ENCODE measurements at regions not wholly inside any gene's neighbourhood (a gene's known extent, or its start where the extent isn't known, plus 50 kb on each side); places are given as distances from the start of the nearest gene placed in this dataset.

GRCh38 chr5:141742144-141742543 lies 60.1 kb upstream of the ARAP3 start:
- no peak for DNase-seq (ENCODE audit: low read depth)
- TF ChIP-seq CTCF (IDR thresholded peaks at IDR 0.05; ENCODE audit: insufficient read depth, low read depth, low read length, missing control alignments), result no peak
- no peak overlapping the region for H3K4me3 ChIP-seq (ENCODE audit: low read depth, low read length)

GRCh38 chr5:141740885-141741284 lies 58.9 kb upstream of the ARAP3 start:
- TF ChIP-seq CTCF (IDR thresholded peaks at IDR 0.05; ENCODE audit: insufficient read depth, low read depth, low read length, missing control alignments), result no peak
- no peak for DNase-seq (ENCODE audit: low read depth)
- no peak overlapping the region for H3K4me3 ChIP-seq (ENCODE audit: low read depth, low read length)

GRCh38 chr5:141737535-141737934 lies 55.5 kb upstream of the ARAP3 start:
- DNase-seq (ENCODE audit: low read depth), result no peak
- TF ChIP-seq CTCF (IDR thresholded peaks at IDR 0.05; ENCODE audit: insufficient read depth, low read depth, low read length, missing control alignments), result no peak
- no peak overlapping the region for H3K4me3 ChIP-seq (ENCODE audit: low read depth, low read length)

- H3K4me3 ChIP-seq (ENCODE audit: low read depth, low read length), result no peak overlapping the region
- no peak for DNase-seq (ENCODE audit: low read depth)
- no peak for TF ChIP-seq CTCF (IDR thresholded peaks at IDR 0.05; ENCODE audit: insufficient read depth, low read depth, low read length, missing control alignments)
These were observed 53.8 kb upstream of the ARAP3 start for GRCh38 chr5:141735823-141736222.

- peak; percentile 36 for DNase-seq (ENCODE audit: low read depth)
- no peak overlapping the region for H3K4me3 ChIP-seq (ENCODE audit: low read depth, low read length)
- TF ChIP-seq CTCF (IDR thresholded peaks at IDR 0.05; ENCODE audit: insufficient read depth, low read depth, low read length, missing control alignments), result no peak
These were observed 52.6 kb upstream of the ARAP3 start for GRCh38 chr5:141734501-141735229.

- no peak for TF ChIP-seq CTCF (IDR thresholded peaks at IDR 0.05; ENCODE audit: insufficient read depth, low read depth, low read length, missing control alignments)
- H3K4me3 ChIP-seq (ENCODE audit: low read depth, low read length), result no peak overlapping the region
- no peak for DNase-seq (ENCODE audit: low read depth)
These were observed 51.2 kb upstream of the ARAP3 start for GRCh38 chr5:141733198-141733597.

GRCh38 chr5:141732417-141732816 lies 50.4 kb upstream of the ARAP3 start:
- DNase-seq (ENCODE audit: low read depth), result no peak
- no peak overlapping the region for H3K4me3 ChIP-seq (ENCODE audit: low read depth, low read length)
- no peak for TF ChIP-seq CTCF (IDR thresholded peaks at IDR 0.05; ENCODE audit: insufficient read depth, low read depth, low read length, missing control alignments)
